ENCODE measurements at regions not wholly inside any gene's neighbourhood (a gene's known extent, or its start where the extent isn't known, plus 50 kb on each side); places are given as distances from the start of the nearest gene placed in this dataset.

DNA sequence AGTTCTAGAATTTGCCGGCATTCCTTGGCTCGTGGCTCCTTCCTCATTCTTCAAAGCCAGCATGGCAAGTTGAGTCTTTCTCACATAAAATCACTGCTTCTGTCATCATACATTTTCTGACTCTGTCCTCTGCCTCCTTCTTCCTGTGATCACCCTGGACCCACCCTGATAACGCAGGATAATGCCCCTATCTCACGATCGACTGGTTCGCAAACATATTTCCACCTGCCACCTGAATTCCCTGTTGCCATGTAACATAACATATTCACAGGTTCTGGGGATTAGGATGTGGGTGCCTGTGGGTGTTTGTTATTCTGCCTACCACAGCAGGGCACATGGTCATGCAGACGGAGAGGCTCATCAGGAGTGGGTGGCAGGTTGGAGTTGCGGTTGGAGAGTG, 177.7 kb downstream of the NHLRC3 start:
- TF ChIP-seq, protein P1, sequence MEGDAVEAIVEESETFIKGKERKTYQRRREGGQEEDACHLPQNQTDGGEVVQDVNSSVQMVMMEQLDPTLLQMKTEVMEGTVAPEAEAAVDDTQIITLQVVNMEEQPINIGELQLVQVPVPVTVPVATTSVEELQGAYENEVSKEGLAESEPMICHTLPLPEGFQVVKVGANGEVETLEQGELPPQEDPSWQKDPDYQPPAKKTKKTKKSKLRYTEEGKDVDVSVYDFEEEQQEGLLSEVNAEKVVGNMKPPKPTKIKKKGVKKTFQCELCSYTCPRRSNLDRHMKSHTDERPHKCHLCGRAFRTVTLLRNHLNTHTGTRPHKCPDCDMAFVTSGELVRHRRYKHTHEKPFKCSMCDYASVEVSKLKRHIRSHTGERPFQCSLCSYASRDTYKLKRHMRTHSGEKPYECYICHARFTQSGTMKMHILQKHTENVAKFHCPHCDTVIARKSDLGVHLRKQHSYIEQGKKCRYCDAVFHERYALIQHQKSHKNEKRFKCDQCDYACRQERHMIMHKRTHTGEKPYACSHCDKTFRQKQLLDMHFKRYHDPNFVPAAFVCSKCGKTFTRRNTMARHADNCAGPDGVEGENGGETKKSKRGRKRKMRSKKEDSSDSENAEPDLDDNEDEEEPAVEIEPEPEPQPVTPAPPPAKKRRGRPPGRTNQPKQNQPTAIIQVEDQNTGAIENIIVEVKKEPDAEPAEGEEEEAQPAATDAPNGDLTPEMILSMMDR (conservative IDR thresholded peaks at IDR 0.05): no peak
- no peak for TF ChIP-seq ZFX (IDR thresholded peaks at IDR 0.05)

DNA sequence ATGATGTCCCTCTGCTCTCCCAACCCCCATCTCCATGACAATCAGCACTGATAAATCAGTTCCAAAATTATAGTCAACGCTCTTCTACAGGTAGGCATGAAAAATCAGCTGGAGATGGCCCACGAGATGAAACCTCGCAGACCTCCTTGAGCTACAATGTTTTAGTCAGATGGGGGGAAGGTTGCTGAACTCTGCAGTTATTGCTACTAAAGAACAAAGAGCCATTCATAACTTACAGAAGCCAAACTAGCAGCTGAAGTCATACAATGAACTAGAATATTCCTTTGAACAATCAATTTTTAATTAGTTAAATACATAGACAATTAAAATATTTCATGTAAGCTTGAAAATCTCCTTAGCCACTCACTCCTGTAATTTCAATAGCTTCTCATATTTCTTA, 179.2 kb downstream of the NHLRC3 start:
- no peak overlapping the region for H3K27ac ChIP-seq
- TF ChIP-seq, protein P1 (conservative IDR thresholded peaks at IDR 0.05): no peak
- no peak for TF ChIP-seq ZFX (IDR thresholded peaks at IDR 0.05)

More for the DNA sequence above, 177.7 kb downstream of the NHLRC3 start:
- no peak overlapping the region for H3K27ac ChIP-seq

DNA sequence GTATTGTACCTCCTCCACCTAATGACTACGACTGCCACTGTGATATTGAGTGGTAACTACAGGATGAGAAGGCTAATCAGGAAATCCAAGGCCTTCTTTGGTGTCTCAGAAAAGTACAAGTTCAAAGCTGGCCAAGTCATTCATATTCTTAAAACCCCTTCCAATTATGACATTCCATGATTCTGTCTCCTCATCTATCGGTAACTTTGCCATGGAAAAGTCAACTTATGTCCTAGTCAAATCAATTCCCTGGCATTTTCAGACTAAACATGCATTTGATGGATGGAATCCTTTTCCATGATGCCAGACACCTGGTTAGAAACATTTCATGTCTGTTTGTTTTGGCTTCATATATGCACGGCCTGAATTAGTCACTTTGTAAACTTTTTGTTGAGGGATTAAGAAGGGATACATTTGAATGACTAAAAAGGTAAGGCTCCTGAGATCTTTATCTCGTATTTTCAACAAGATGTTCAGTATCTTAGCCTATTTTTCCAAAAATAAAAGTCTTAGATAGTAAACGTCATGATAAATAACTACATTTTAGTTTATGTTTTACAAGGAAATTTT, 186.5 kb downstream of the NHLRC3 start:
- TF ChIP-seq, protein P1 (conservative IDR thresholded peaks at IDR 0.05): no peak
- no peak for TF ChIP-seq ZFX (IDR thresholded peaks at IDR 0.05)
- H3K27ac ChIP-seq: no peak overlapping the region

DNA sequence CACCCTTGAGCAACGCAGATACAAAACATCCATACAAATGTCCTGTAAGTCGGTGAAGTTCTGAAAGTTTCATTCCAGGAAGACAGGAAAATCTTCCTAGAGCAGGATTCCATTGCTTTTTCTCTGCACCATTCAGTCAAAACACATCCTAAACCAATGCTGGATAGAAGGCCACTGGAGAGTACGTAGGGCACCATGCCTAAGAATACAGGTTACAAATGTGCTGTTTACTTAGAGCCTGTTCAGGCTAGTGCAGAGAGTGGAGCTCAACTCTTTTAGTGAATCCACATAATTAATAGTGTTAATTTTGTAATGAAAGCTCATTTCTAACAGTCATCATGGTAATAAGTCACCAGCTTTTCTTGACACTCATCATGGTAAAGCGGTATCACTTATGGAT, 187.6 kb downstream of the NHLRC3 start:
- no peak for TF ChIP-seq ZFX (IDR thresholded peaks at IDR 0.05)
- TF ChIP-seq, protein P1 (conservative IDR thresholded peaks at IDR 0.05): no peak
- H3K27ac ChIP-seq: no peak overlapping the region

DNA sequence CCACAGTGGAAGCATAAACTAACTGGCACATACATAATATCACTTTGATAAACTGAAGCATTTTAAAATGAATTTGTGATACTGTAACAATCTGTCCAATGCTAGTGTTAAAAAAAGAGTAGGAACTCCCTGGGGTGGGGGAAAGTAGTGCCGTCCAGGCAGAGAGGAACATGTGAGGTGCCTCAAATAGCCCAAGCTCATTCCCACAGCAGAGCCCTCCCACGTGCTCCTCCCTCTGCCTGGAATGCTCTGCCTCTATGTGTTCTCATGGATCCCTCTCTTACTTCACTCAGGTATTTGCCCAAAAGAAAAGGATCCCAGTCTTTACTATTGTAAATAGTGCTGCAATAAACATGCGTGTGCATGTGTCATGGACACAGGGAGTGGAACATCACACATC, 188.1 kb downstream of the NHLRC3 start:
- no peak overlapping the region for H3K27ac ChIP-seq
- TF ChIP-seq, protein P1 (conservative IDR thresholded peaks at IDR 0.05): no peak
- no peak for TF ChIP-seq ZFX (IDR thresholded peaks at IDR 0.05)

DNA sequence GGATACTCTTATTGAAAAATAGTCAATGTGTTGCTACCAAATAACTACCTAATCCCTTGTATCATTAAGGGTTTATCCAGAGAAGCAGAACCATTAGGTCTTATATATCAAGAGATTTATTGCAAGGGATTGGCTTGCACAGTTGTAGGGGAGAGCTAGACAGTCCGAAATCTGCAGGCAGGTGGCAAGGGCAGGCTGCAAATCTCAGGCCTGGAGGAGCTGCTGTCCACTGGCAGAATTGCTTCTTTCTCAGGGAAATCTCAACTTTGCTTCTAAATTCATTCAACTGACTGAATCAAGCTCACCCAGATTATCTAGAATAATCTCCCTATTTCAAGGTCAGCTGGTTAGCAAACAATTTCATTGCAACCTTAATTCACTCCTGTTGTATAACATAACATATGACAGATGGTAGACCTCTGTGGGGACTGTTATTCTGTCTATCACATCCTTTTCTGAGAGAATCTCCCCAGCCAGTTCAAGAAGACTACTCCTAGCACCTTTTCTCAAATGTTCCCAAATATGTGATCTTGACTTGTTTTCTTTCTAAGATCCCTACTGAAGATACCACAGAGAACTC, 194.2 kb downstream of the NHLRC3 start:
- H3K27ac ChIP-seq: no peak overlapping the region
- no peak for TF ChIP-seq ZFX (IDR thresholded peaks at IDR 0.05)
- TF ChIP-seq, protein P1 (conservative IDR thresholded peaks at IDR 0.05): no peak

DNA sequence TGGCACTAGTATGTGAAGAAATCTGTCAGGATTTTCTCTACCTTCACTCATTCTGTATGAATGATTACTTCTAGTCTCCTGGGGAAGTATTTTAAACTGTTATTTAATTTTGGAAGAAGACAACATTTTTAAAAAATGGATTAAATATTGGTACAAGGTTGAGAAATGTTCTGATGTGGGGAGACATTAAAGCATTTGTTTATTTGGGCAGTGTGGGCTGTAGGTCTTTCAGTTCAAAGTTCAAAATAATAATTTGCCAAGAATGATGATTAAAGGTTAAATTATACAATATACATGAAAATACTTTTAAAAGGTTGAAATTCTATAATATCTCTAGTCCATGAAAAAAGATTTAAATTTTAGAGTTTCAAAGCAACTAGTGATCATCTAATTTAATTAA, 194.7 kb downstream of the NHLRC3 start:
- no peak overlapping the region for H3K27ac ChIP-seq
- TF ChIP-seq, protein P1 (conservative IDR thresholded peaks at IDR 0.05): no peak
- no peak for TF ChIP-seq ZFX (IDR thresholded peaks at IDR 0.05)

All from C4-2B (cell line).